Body of pancreas (tissue), 4 donors: ENCODE measurements at regions not wholly inside any gene's neighbourhood (a gene's known extent, or its start where the extent isn't known, plus 50 kb on each side); places are given as distances from the start of the nearest gene placed in this dataset.

Source experiments
- ATAC-seq: fragments of 150-250 bp; one replicate; pipeline ENCODE4 v1.9.1; 2016
- DNase-seq, 4 donors: peaks; one replicate each; pipeline ENCODE4 v3.0.0-alpha.2; 2019
- H3K27ac ChIP-seq, 4 donors: fragments of 200-600 bp; sonication (generic); 1 replicate in 3 of 4; 2 replicates in 1 of 4; pipeline versions ENCODE4 v1.5.1 to v1.6.1; 2016 to 2019; ENCODE audit warnings: mild to moderate bottlenecking in 1 of 4, mixed read lengths in 1 of 4, moderate library complexity in 1 of 4
- H3K27me3 ChIP-seq, 2 donors: fragments of 200-600 bp; sonication (generic); one replicate each; pipeline ENCODE4 v1.6.0; 2016; ENCODE audit warnings: mild to moderate bottlenecking in 1 of 2
- H3K36me3 ChIP-seq, 2 donors: fragments of 200-600 bp; sonication (generic); replicated peaks in 1 of 2; 2 replicates each; pipeline ENCODE4 v1.5.1; 2016; ENCODE audit warnings: low read depth in 2 of 2; ENCODE audit not compliant: insufficient read depth in 1 of 2
- H3K4me1 ChIP-seq: fragments of 200-600 bp; sonication (generic); one replicate; pipeline ENCODE4 v1.6.0; 2016
- H3K4me3 ChIP-seq, 2 donors: fragments of 200-600 bp; sonication (generic); 1 replicate in 1 of 2; 2 replicates in 1 of 2; pipeline ENCODE4 v1.5.1; 2016 to 2019
- H3K9me3 ChIP-seq, 3 donors: fragments of 200-600 bp; sonication (generic); 1 replicate in 2 of 3; 2 replicates in 1 of 3; pipeline ENCODE4 v1.5.1; 2016
- CTCF ChIP-seq, 7 experiments: fragments of 450-650 bp in 4 of 7; fragments of 200-600 bp in 3 of 7; sonication (generic) in 3 of 7; IDR thresholded peaks; one replicate each; pipeline ENCODE4 v1.5.1; 2016 to 2019; ENCODE audit warnings: antibody characterized with exemption in 7 of 7
- POLR2A ChIP-seq, 3 donors: fragments of 450-650 bp; IDR thresholded peaks; one replicate each; pipeline ENCODE4 v1.6.1; 2016; ENCODE audit warnings: antibody characterized with exemption in 3 of 3, mild to moderate bottlenecking in 2 of 3
- WGBS, 2 donors: methylation state at CpG; one replicate each; pipeline ENCODE4 v1.1.5; 2017; 5-methylcytosine and 5-hydroxymethylcytosine counted together
- intact Hi-C: fragments of 100-400 bp; cut with DNase I; formaldehyde crosslinking; loops from one replicate; pipeline ENCODE4 v1.15.1; 2023

GRCh38 chr1:38489844-38490270 is 369.7 kb downstream of the RRAGC start:
- DNase-seq (peak; percentile 13 to 26 (median 17)), ATAC-seq (no peak)
- H3K27ac ChIP-seq: no peak overlapping the region
- H3K4me3 ChIP-seq: no peak overlapping the region
- H3K9me3 ChIP-seq: no peaks in the 10 kb centered on the region
- intact Hi-C loops: no loop called here
- 46% methylated on average over 5 to 6 of the region's 6 CpGs for whole genome bisulfite sequencing, 2 donors
- no peaks in the 10 kb centered on the region for H3K36me3 ChIP-seq
- TF ChIP-seq CTCF (IDR thresholded peaks at IDR 0.05) (peak; percentile 7 to 34 (median 28)), POLR2A (IDR thresholded peaks at IDR 0.05) (no peak)
- no peaks in the 10 kb centered on the region for H3K27me3 ChIP-seq
- H3K4me1 ChIP-seq: no peaks in the 10 kb centered on the region

- DNase-seq (no peak), ATAC-seq (no peak)
- no peak overlapping the region for H3K4me3 ChIP-seq
- no peaks in the 10 kb centered on the region for H3K36me3 ChIP-seq
- WGBS, 2 donors: 71 to 72% methylated on average over 5 to 6 of the region's 6 CpGs
- no peaks in the 10 kb centered on the region for H3K27me3 ChIP-seq
- H3K9me3 ChIP-seq: no peaks in the 10 kb centered on the region
- H3K4me1 ChIP-seq: no peaks in the 10 kb centered on the region
- intact Hi-C loops: no loop called here
- no peak for TF ChIP-seq CTCF (IDR thresholded peaks at IDR 0.05)
- TF ChIP-seq POLR2A (IDR thresholded peaks at IDR 0.05): no peak
- H3K27ac ChIP-seq: no peak overlapping the region
These were observed 371.2 kb downstream of the RRAGC start for GRCh38 chr1:38488162-38488898.

GRCh38 chr1:38487396-38487795 is 372.2 kb downstream of the RRAGC start:
- intact Hi-C loops: no loop called here
- WGBS, 2 donors: 73 to 79% methylated on average over 16 of the region's 16 CpGs
- Histone ChIP-seq H3K27me3 (no peaks in the 10 kb centered on the region), H3K9me3 (no peaks in the 10 kb centered on the region), H3K36me3 (no peaks in the 10 kb centered on the region), H3K4me1 (no peaks in the 10 kb centered on the region), H3K27ac (no peak overlapping the region), H3K4me3 (no peak overlapping the region)
- no peak for TF ChIP-seq CTCF (IDR thresholded peaks at IDR 0.05)
- no peak for TF ChIP-seq POLR2A (IDR thresholded peaks at IDR 0.05)
- no peak for DNase-seq
- ATAC-seq: no peak

GRCh38 chr1:38486085-38486484 is 373.5 kb downstream of the RRAGC start:
- ATAC-seq: no peak
- Histone ChIP-seq H3K27ac (no peak overlapping the region), H3K4me1 (no peaks in the 10 kb centered on the region), H3K4me3 (no peak overlapping the region), H3K9me3 (no peaks in the 10 kb centered on the region), H3K36me3 (no peaks in the 10 kb centered on the region), H3K27me3 (no peaks in the 10 kb centered on the region)
- intact Hi-C loops: no loop called here
- 38 to 41% methylated on average over 5 of the region's 5 CpGs for WGBS, 2 donors
- TF ChIP-seq POLR2A (IDR thresholded peaks at IDR 0.05): no peak
- no peak for TF ChIP-seq CTCF (IDR thresholded peaks at IDR 0.05)
- no peak for DNase-seq
